HEK293 (cell line): ENCODE measurements at regions not wholly inside any gene's neighbourhood (a gene's known extent, or its start where the extent isn't known, plus 50 kb on each side); places are given as distances from the start of the nearest gene placed in this dataset.

Experiments
- YY1 ChIP-seq: fragments of 450-650 bp; formaldehyde crosslinking; IDR thresholded peaks from 2 replicates; pipeline ENCODE4 v1.5.1; 2018; ENCODE audit warnings: missing biosample characterization, missing genetic modification characterization
- ZNF114 ChIP-seq: fragments of 450-650 bp; formaldehyde crosslinking; IDR thresholded peaks from 2 replicates; pipeline ENCODE4 v1.5.0; 2017; ENCODE audit warnings: missing biosample characterization, missing genetic modification characterization
- TF ChIP-seq, protein P1 (sequence below): fragments of 450-650 bp; formaldehyde crosslinking; IDR thresholded peaks from 2 replicates; pipeline ENCODE4 v1.5.1; 2016; ENCODE audit warnings: missing biosample characterization, missing genetic modification characterization

DNA sequence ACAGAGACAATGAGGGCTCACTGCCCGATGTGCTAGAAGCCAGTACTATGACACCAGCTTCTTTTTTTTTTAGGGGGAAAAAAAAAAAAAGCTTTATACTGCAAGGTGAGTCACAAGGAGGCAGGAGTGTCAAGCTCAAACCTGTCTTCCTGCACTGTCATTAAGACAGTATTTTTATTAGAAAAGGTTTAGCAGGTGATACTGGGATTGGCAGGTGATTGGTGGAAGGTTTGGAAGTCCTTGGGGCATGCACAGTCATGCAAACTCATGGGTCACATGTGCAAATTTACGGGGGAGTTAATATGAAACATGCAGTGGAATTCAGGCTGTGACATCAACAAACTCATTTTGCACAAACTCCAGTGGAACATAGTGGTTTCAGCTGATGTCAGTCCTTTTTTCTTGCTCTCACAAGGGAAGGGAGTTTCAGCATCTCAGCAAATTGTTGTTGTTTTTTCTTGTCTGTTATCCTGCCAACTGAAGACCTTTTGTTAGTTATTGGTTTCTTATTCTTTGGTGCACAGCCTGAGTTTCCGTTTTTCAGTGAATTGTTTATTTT, 530.6 kb downstream of the ANKRD7 start:
- TF ChIP-seq, protein P1, sequence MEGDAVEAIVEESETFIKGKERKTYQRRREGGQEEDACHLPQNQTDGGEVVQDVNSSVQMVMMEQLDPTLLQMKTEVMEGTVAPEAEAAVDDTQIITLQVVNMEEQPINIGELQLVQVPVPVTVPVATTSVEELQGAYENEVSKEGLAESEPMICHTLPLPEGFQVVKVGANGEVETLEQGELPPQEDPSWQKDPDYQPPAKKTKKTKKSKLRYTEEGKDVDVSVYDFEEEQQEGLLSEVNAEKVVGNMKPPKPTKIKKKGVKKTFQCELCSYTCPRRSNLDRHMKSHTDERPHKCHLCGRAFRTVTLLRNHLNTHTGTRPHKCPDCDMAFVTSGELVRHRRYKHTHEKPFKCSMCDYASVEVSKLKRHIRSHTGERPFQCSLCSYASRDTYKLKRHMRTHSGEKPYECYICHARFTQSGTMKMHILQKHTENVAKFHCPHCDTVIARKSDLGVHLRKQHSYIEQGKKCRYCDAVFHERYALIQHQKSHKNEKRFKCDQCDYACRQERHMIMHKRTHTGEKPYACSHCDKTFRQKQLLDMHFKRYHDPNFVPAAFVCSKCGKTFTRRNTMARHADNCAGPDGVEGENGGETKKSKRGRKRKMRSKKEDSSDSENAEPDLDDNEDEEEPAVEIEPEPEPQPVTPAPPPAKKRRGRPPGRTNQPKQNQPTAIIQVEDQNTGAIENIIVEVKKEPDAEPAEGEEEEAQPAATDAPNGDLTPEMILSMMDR (tag by site-specific recombination) = no peak
- TF ChIP-seq YY1 (tag by site-specific recombination) (no peak), ZNF114 (no peak)
